Activated CD4-positive, alpha-beta T cell treated with anti-CD3 and anti-CD28 coated beads, Interleukin-2, amount 50 U/mL, for 48 hours (primary cell): ENCODE measurements at regions not wholly inside any gene's neighbourhood (a gene's known extent, or its start where the extent isn't known, plus 50 kb on each side); places are given as distances from the start of the nearest gene placed in this dataset.

Experiments
- DNase-seq, 2 experiments: peaks; one replicate each; pipeline ENCODE4 v3.0.0-alpha.2; 2020

DNA sequence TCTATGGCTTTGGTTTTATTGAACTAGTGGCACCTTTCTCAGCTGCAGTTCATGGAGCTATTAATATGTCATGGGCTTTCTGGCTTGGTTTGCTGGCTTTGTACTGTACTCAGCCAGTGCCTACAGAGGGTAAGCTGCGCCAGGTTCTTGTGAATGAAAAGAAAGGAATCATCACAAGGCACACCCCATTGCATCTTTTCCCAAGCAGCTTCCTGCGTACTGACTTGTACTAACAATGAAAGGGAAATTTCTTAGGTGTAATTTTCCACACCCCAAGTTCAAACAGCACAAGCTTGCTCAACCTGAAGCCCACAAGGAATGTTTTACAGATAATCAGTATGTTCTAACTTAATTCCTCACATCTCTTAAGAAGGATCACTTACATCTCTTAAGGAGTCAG is 78.0 kb upstream of the TNFSF18 start:
- no peak for DNase-seq

DNA sequence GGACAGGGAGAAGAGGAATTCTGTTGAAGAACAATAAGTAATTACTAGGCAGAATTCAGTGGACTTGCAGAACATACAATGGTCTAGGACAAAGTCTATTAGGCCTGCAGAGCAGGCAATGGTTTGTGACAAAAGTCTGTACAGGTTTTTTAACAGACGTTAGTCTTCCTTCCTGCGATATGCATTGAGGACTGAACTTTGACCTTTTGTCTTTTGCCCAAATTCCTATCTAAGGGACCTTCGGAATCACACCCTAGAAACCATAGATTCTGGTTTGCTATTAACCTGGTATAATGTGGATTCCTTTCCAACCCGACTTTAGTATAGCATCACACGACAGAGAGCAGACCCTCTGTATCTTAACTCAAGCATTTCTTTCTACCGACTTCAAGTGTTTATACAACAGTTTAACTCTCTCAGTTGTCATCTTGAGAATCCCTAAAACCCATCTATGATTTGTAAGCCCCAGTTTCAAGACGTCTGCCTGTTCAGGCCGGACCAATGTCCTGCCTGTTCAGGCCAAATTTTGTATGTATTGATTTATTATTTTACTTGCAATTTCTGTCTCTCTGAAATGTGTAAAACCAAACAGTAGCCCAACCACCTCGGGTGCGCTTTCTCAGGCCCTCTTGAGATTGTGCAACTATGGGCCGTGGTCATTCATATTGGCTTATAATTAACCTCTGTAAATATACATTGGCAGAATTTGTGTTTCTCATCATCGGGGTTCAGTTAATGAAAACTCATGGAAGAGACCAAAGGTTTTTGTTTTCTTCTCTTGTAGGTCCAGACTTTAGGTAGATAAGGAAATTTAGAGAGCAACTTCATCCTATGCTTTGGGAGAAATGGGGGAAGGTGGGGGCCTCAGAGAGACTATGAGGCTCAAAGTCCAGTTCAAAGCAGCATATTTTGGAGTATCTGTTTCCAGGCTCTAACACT is 76.9 kb upstream of the TNFSF18 start:
- no peak for DNase-seq

- no peak for DNase-seq
Observed at GRCh38 chr1:173126421-173126820, 75.7 kb upstream of the TNFSF18 start.

DNA sequence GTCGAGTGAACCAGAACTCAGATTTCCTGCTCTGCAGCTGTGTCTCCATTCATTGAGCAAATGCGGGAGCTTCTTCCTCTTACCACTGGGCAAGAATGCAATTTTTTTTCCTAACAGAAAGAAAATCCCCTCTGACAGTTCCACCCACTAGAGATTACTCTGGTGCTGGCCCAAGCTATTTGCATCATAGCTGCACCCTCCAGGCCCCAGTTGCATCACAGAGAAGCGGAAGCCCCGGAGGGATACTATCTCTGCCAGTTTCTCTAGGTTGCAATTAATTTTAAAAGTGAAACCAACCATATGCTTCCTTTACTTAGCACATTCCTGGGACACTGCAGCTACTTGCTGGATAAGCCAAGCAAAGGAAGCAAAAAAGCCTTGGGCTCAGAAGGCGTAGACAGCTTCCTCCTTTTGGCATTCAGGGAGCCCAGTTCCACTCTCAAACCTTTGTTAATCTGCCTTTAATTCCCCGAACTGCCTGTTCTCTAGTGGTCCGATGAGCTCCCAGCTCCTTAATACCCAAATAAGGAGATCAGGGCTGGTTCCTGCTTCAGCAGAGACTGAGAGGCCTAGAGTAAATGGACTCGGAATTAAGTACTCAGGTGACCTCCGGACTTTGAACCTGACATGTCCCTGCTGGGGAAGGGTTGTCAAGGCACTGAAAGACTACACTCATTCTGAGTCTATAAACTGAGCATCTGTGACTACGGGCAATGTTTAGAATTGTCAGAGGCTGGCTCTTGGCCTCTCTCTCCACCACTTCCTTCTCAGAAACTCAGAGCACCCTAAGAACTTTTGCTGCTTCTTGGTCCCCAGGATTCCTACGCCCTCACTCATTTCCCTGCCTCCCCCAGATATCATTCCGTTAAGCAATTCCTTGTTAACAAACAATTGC is 72.5 kb upstream of the TNFSF18 start:
- DNase-seq = no peak

GRCh38 chr1:173122344-173122935 is 71.7 kb upstream of the TNFSF18 start:
- no peak for DNase-seq

GRCh38 chr1:173118404-173118803 is 67.7 kb upstream of the TNFSF18 start:
- DNase-seq = no peak

- DNase-seq = no peak
Observed at GRCh38 chr1:173117761-173118160, 67.0 kb upstream of the TNFSF18 start.

DNA sequence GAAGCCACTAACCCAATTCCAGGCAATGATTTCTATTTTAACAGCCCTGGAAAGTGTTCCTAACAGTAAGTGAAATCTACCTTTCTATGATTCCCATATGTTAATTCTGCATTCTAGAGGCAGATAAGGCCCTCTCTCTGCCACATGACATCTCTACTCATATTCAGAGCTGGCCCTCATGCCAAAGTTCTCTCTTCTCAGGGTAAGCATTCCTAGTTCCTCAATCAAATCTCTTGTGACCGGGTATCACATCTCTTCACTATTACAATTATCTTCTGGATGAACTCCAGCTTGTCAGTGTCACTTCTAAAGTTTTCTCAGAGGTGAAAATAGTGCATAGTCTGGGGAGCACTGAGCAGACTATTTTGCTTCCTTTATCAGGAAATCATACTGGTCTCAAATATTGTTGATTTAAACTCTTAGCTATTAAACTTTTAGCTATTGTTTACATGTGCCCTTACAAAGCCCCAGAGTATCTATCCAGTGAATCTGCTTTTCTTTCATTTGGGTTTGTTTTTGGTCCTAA is 66.4 kb upstream of the TNFSF18 start:
- DNase-seq = no peak

DNA sequence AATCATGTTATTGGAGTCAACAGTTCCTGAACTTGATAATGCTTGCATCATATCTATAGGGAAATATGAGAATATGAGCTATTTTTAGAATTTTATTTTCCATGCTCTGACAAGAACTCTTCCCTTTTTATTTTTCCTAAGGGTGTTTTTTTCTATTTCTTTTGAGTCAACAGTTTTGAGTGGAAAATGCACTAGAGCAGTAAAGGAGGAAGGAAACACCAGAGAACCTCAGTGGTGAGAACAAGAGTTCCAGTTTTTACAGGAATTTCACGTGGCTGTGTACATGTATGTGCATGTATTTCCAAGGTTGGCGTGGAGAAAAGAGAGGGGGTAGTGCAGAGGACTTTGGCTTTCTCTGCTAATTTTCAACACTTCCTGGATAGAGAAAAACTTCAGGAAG is 63.6 kb upstream of the TNFSF18 start:
- no peak for DNase-seq

GRCh38 chr1:173113015-173113741 is 62.4 kb upstream of the TNFSF18 start:
- DNase-seq = peak in 1 of 2 experiments; percentile 10

DNA sequence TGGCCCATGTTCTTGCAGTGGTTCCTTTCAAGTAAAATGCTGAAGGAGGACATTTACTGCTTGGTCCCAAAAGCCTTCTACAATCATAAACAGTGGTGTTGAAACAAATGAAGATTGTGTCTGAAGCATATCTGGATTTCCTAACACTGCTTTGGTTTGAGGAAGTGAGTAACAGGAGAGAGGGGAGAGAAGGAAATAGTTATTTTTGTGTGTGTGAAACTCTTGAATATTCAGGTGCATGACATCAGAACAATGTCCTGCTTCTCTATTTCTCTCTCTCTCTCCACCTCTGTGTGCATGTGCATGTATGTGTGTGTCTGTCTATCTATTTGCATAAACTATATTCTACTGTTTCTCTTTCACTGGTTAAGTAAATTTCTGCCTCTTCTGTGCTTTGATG is 61.4 kb upstream of the TNFSF18 start:
- no peak for DNase-seq

DNA sequence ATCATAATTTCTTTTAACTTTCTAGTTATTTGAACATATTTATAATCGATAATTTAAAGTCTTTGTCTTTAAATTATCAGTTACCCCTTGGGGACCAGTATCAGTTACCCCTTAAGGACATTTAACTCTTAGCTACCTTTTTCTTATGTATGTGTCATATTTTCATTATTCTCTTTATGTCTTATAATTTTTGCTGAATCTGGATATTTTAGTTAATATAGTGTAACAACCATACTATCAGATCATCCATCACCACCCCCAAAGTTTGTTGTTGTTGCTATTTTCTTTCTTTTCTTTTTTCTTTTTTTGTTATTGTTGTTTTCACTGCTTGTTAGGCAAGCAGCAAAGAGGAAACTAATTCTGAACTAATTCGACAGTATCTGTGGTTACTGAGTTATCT is 57.0 kb upstream of the TNFSF18 start:
- no peak for DNase-seq

- DNase-seq = no peak
Observed at GRCh38 chr1:173103006-173103405, 52.3 kb upstream of the TNFSF18 start.

DNA sequence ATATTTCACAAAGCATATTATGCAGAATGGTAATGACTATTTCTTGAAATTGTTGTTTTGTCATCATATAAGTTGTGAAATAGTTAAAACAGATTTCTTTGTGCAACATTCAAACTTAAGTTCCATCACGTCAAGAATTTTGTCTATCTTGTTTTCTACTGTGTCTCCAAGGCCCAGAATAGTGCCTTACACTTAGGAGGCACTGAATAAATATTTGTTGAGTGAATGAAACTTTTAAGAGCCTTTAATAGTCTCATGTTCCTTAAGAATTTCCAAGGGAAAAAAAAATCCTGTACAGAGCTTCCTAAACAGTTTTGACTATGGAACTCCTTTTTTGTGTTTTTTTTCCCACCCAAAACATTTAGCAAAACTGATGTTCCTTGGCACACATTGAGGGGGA is 50.8 kb upstream of the TNFSF18 start:
- no peak for DNase-seq

- DNase-seq = no peak
Observed at GRCh38 chr1:173100476-173101107, 49.9 kb upstream of the TNFSF18 start.
